SIG-M5 treated with dmso at 0.1 percent for 504 hours (cell line): ENCODE measurements at regions not wholly inside any gene's neighbourhood (a gene's known extent, or its start where the extent isn't known, plus 50 kb on each side); places are given as distances from the start of the nearest gene placed in this dataset.
A peak's percentile ranks its signal among the peaks of the same experiment; 100 is the strongest.

Experiments
- DNase-seq: peaks from one replicate; lab custom pipeline; 2025; ENCODE audit not compliant: unreplicated experiment; lab: John Stamatoyannopoulos, UW

GRCh38 chr16:81185416-81185815 lies 53.1 kb upstream of the BCO1 start:
- DNase-seq, result no peak

- DNase-seq, result peak; percentile 65
Measured at GRCh38 chr16:81181013-81181720, 57.3 kb upstream of the BCO1 start.

- no peak for DNase-seq
Measured at GRCh38 chr16:81180578-81180977, 57.9 kb upstream of the BCO1 start.

- DNase-seq, result peak; percentile 7
Measured at GRCh38 chr16:81179219-81179618, 59.3 kb upstream of the BCO1 start.

GRCh38 chr16:81175325-81175891 lies 63.1 kb upstream of the BCO1 start:
- DNase-seq, result no peak

GRCh38 chr16:81174644-81175324 lies 63.7 kb upstream of the BCO1 start:
- DNase-seq, result no peak

GRCh38 chr16:81172769-81173658 lies 65.5 kb upstream of the BCO1 start:
- DNase-seq, result no peak

GRCh38 chr16:81170824-81171223 lies 67.7 kb upstream of the BCO1 start:
- no peak for DNase-seq

GRCh38 chr16:81168406-81168805 lies 70.1 kb upstream of the BCO1 start:
- no peak for DNase-seq

- DNase-seq, result no peak
Measured at GRCh38 chr16:81167851-81168250, 70.6 kb upstream of the BCO1 start.

- DNase-seq, result no peak
Measured at GRCh38 chr16:81166417-81167300, 70.5 kb upstream of the GCSH start.

- DNase-seq, result no peak
Measured at GRCh38 chr16:81165411-81166097, 69.4 kb upstream of the GCSH start.

GRCh38 chr16:81164958-81165357 lies 68.8 kb upstream of the GCSH start:
- DNase-seq, result no peak

- DNase-seq, result no peak
Measured at GRCh38 chr16:81164481-81164880, 68.3 kb upstream of the GCSH start.

- DNase-seq, result no peak
Measured at GRCh38 chr16:81163671-81164070, 67.5 kb upstream of the GCSH start.

- DNase-seq, result no peak
Measured at GRCh38 chr16:81158964-81159363, 62.8 kb upstream of the GCSH start.

GRCh38 chr16:81155769-81156168 lies 59.6 kb upstream of the GCSH start:
- no peak for DNase-seq

- no peak for DNase-seq
Measured at GRCh38 chr16:81151648-81152310, 55.6 kb upstream of the GCSH start.

- no peak for DNase-seq
Measured at GRCh38 chr16:81149614-81150013, 53.4 kb upstream of the GCSH start.
